ENCODE measurements at regions not wholly inside any gene's neighbourhood (a gene's known extent, or its start where the extent isn't known, plus 50 kb on each side); places are given as distances from the start of the nearest gene placed in this dataset.

DNA sequence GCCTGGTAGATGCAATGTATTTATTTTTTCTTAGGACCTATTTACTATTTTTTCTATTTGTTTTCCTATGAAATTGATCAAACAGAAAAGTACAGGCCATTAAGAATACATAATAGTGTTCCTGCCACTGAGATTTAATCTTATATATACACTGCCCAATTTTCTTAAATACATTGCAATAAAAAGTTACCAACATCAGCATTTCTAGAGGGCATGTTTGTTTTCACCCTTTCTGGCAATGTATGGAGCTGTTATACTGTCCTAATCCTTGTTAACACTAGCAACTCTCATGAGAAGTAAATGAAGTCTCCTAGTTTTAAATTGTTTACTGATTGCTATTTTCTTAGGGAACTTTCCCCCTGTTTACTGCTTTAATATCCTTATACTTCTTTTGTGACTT, 359.1 kb upstream of the SEMA3A start:
- TF ChIP-seq POLR2A (IDR thresholded peaks at IDR 0.05; ENCODE audit: low read length) = no peak
- TF ChIP-seq GATA1 (IDR thresholded peaks at IDR 0.05; ENCODE audit: low read depth, low read length) = no peak
